GM04504 (cell line): ENCODE measurements at regions not wholly inside any gene's neighbourhood (a gene's known extent, or its start where the extent isn't known, plus 50 kb on each side); places are given as distances from the start of the nearest gene placed in this dataset.

Source experiments
- DNase-seq: peaks from one replicate; pipeline ENCODE4 v3.0.0-alpha.2; 2012; ENCODE audit warnings: low read depth

GRCh38 chr9:99753436-99753835 lies 68.2 kb upstream of the NR4A3 start:
- no peak for DNase-seq

GRCh38 chr9:99760421-99760820 lies 61.3 kb upstream of the NR4A3 start:
- no peak for DNase-seq

- DNase-seq = no peak
Observed at GRCh38 chr9:99762470-99762869, 59.2 kb upstream of the NR4A3 start.
